Mesodermal cell (in vitro differentiated cells): ENCODE measurements at regions not wholly inside any gene's neighbourhood (a gene's known extent, or its start where the extent isn't known, plus 50 kb on each side); places are given as distances from the start of the nearest gene placed in this dataset.

ENCODE experiments used
- H3K27ac ChIP-seq: 2 replicates; pipeline ENCODE4 v1.7.0; 2013; ENCODE audit warnings: mild to moderate bottlenecking, low read depth, low read length, moderate library complexity; ENCODE audit not compliant: severe bottlenecking
- H3K36me3 ChIP-seq: 2 replicates; pipeline ENCODE4 v1.7.1; 2013; ENCODE audit warnings: mild to moderate bottlenecking, low read length, moderate library complexity; ENCODE audit not compliant: control insufficient read depth, insufficient read depth
- H3K4me1 ChIP-seq: one replicate; pipeline ENCODE4 v1.7.1; 2013; ENCODE audit warnings: mild to moderate bottlenecking, low read length; ENCODE audit not compliant: insufficient read depth, control insufficient read depth, poor library complexity, severe bottlenecking
- H3K4me3 ChIP-seq: 2 replicates; pipeline ENCODE4 v1.7.0; 2013; ENCODE audit warnings: low read length, control low read depth, mild to moderate bottlenecking; ENCODE audit not compliant: insufficient read depth, poor library complexity, severe bottlenecking; ENCODE audit errors: extremely low read depth
- H3K9me3 ChIP-seq: 2 replicates; pipeline ENCODE4 v1.7.1; 2013; ENCODE audit warnings: mild to moderate bottlenecking, low read length, moderate library complexity; ENCODE audit not compliant: control insufficient read depth
- whole genome bisulfite sequencing, 2 experiments: methylation state at CpG; one replicate each; pipeline ENCODE4 v1.1.5; 2013; ENCODE audit warnings: missing lambda C conversion rate in 2 of 2; ENCODE audit not compliant: insufficient coverage in 2 of 2; 5-methylcytosine and 5-hydroxymethylcytosine counted together

DNA sequence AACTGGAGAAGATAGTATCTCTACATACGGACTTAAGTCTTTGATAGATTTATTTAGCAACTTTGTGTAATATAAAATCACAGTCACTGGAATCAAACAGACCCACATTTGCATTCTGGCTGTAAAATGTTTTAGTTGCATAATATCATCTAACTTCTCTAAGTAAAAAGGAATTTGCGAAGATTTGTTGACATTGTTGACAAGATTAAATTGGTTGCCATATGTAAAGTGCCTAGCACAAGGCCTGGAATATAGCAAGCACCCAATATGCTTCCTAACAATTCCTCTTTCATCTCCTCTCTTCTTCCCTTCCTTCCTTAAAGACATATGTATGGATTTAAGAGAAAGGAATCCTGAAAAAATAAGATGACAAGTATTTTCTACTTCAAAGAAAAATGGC lies 295.4 kb upstream of the PPFIA2 start:
- WGBS, 2 experiments = no CpG with 5 or more reads among the region's 2 CpGs
- H3K4me3 ChIP-seq = no peak overlapping the region
- no peak overlapping the region for H3K27ac ChIP-seq
- peaks cover 4% of the 10 kb centered on the region for H3K4me1 ChIP-seq
- H3K36me3 ChIP-seq = no peaks in the 10 kb centered on the region
- H3K9me3 ChIP-seq = no peaks in the 10 kb centered on the region

DNA sequence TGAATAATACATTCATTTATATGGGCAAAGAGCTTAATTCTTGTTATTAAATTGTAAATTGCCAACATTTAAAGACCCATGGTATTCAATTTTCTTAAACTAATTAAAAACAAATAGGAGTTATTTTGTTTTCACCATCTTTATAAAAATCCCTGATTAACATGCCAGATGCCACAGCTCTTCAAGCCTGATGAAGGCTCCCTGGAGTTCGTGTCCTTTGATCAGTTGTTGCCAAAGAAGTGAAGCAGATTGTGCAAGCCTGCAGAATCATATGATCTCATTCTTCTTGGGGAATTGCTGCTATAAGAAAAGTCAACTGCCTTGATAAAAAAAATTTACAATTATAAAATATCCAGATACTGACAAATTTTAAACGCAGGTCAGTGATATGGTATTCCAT lies 288.3 kb upstream of the PPFIA2 start:
- Histone ChIP-seq H3K4me3 (no peak overlapping the region), H3K27ac (no peak overlapping the region), H3K4me1 (no peaks in the 10 kb centered on the region), H3K9me3 (no peaks in the 10 kb centered on the region), H3K36me3 (no peaks in the 10 kb centered on the region)
- 80% methylated on average over 1 of the region's 2 CpGs; no CpG with 5 or more reads in 1 of the 2 experiments for WGBS, 2 experiments

DNA sequence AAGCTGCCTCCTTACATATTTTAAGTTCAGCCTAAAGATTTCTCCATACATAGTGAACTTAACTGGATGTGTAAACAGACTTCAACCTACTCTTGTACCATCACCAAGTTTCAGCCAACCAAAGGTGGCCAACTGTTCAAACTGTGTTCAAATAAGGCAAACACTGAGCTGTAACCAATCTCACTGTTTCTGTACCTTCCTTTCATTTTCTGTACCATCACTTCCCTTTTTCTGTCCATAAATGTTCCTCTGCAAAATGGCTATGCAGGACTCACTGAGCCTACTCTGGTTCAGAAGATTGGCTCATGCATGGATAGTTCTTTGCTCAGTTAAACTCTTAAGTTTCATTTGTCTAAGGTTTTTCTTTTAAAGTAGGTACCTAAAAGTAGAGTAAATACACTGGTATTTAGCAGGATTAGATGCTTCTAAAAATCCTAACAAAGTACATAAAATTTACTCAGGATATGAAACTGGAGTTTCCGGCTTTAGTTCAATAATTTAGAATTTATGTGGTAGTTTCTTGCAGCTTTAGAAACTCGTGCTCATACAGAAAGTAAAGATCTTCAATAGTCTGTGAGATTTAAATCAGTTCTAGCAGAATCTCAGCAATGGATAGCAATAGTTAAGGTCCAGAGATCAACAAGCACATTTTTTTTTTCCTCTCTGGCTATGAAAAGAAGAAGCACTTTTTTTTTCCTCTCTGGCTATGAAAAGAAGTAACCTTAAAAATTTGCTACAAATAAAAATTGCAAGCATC lies 282.0 kb upstream of the PPFIA2 start:
- WGBS, 2 experiments = no CpG with 5 or more reads among the region's 2 CpGs
- no peaks in the 10 kb centered on the region for H3K4me1 ChIP-seq

DNA sequence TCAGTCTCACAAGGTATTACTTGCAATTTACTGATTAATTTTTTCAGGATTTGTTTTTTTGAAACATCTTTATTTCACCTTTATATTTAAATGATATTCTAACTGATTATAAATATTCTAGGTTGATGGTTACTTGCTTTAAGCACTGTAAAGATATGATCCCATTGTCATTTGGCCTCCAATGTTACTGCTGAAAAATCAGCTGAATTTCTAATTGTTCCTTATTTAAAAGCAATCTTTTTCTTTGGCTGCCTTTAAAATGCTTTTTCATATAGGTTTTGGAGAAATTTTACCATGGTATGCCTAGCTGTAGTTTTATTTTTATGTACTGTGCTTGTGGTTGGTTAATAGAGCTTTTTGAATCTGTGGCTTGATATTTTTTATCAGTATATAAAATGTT lies 275.6 kb upstream of the PPFIA2 start:
- Histone ChIP-seq H3K4me3 (no peak overlapping the region), H3K36me3 (no peaks in the 10 kb centered on the region), H3K9me3 (no peaks in the 10 kb centered on the region), H3K4me1 (no peaks in the 10 kb centered on the region), H3K27ac (no peak overlapping the region)

More for the DNA sequence above, 282.0 kb upstream of the PPFIA2 start:
- Histone ChIP-seq H3K36me3 (no peaks in the 10 kb centered on the region), H3K9me3 (no peaks in the 10 kb centered on the region), H3K27ac (no peak overlapping the region), H3K4me3 (no peak overlapping the region)

DNA sequence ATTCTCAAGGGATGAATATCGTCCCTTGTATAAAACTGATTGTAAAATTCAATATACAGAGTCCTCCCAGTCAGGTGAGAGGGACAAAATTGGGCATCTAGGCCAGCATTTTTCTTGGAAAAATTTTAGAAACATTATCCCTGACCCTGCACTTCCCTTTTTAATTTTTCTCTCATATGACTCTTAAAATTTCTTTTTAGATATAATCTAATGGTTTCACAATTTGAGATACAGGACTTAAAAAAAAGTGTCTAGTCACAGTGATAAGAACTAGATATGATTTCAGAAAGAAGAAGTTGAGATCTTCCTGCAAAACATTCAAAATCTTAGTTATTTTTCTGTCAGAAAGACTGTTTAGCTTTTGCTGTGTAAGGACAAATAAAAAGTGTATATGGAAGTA lies 270.8 kb upstream of the PPFIA2 start:
- no CpG with 5 or more reads among the region's 1 CpG for WGBS, 2 experiments
- Histone ChIP-seq H3K9me3 (no peaks in the 10 kb centered on the region), H3K27ac (no peak overlapping the region), H3K36me3 (no peaks in the 10 kb centered on the region), H3K4me1 (no peaks in the 10 kb centered on the region), H3K4me3 (no peak overlapping the region)

DNA sequence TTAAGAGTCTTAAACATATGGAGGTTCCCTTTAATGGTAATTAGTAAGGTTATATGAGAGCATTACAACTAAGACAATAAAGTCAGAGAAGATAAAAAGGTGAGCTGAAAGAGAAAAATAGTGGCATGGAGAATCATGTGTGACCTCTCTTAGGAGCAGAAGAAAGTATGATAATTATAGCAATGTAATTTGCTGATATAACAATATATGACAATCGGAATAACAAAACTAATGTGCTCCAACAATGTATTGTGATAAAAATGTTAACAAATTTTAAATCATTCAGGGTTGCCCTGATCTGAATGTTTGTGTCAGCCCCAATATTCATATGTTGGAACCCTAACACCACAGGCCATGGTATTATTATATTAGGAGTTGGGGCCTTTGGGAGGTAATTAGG lies 269.6 kb upstream of the PPFIA2 start:
- no peaks in the 10 kb centered on the region for H3K36me3 ChIP-seq
- WGBS, 2 experiments = no CpG with 5 or more reads among the region's 1 CpG
- H3K4me3 ChIP-seq = no peak overlapping the region

DNA sequence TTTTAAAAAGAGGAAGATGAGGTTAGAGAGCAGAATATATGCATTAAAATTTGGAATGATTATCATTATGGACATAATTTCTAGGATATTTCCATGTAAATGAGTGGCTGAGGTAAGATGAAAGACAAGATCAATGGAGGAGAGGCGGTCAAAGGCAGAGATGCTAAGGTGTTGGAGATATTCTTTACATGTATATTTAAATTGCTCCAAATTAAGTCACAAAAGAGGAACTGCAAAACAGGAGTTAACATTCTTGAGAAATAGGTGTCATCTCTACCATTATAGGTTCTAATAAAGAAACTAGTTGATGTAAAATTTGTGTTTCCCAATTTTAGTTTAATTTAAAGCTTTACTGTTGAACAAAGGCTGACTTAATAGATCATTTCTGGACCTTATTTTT lies 268.5 kb upstream of the PPFIA2 start:
- H3K9me3 ChIP-seq = no peaks in the 10 kb centered on the region
- H3K36me3 ChIP-seq = no peaks in the 10 kb centered on the region
- no CpG with 5 or more reads among the region's 1 CpG for WGBS, 2 experiments
- H3K4me1 ChIP-seq = no peaks in the 10 kb centered on the region
- H3K4me3 ChIP-seq = no peak overlapping the region
- H3K27ac ChIP-seq = no peak overlapping the region

More for the DNA sequence above, 269.6 kb upstream of the PPFIA2 start:
- Histone ChIP-seq H3K27ac (no peak overlapping the region), H3K4me1 (no peaks in the 10 kb centered on the region), H3K9me3 (no peaks in the 10 kb centered on the region)

DNA sequence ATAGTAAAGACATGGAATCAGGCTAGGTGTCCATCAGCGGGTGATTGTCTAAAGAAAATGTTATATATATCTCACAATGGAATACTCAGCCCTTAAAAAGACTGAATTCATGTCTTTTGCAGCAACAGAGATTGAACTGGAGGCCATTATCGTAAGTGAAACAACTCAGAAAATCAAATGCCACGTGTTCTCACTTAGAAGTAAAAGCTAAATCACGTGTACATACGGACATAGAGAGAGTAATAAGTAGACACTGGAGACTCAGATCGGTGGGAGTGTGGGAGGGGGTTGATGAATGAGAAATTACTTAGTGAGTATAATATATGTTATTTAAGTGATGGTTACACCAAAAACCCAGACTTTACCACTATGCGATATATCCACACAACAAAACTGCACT lies 266.3 kb upstream of the PPFIA2 start:
- Histone ChIP-seq H3K27ac (no peak overlapping the region), H3K4me3 (no peak overlapping the region), H3K4me1 (no peaks in the 10 kb centered on the region), H3K9me3 (no peaks in the 10 kb centered on the region), H3K36me3 (no peaks in the 10 kb centered on the region)
- 85 to 86% methylated on average over 2 to 5 of the region's 7 CpGs for WGBS, 2 experiments

DNA sequence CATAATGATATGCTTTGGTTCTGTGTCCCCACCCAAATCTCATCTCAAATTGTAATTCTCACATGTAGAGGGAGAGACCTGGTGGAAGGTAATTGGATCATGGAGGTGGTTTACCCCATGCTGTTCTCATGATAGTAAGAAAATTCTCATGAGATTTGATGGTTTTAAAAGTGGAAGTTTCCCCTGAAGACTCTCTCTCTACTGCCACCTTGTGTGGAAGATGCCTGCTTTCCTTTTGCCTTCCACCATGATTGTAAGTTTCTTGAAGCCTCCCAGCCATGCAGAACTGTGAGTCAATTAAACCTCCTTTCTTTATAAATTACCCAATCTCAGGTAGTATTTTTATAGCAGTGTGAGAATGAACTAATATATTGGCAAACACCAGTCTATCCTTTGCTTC lies 260.4 kb upstream of the PPFIA2 start:
- Histone ChIP-seq H3K4me3 (no peak overlapping the region), H3K27ac (no peak overlapping the region), H3K9me3 (no peaks in the 10 kb centered on the region), H3K36me3 (no peaks in the 10 kb centered on the region), H3K4me1 (no peaks in the 10 kb centered on the region)

DNA sequence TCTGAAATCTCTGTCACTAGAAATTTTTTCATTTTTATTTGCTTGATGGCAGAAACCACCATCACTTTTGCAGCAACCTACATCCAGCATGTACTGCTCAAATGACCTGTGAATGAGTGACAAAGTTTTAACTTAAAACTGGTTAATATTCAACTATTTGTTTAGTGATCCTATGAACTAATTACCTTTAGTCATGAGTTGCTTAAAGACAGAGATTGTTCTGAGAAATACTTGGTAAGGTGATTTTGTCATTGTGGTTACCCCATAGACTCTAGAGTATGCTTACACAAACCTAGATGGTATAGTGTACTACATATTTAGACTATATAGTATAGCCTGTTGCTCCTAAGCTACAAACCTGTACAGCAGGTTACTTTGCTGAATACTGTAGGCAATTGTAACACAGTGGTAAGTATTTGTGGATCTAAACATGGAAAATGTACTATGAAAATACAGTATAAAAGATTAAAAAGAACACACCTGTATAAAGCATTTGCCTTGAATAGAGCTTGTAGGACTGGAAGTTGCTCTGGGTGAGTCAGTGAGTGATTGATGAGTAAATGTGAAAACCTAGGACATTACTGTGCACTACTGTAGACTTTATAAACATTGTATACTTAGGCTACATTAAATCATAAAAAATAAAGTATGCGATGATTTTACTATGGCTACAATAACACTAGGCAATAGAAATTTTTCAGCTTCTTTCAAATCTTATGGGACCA lies 256.6 kb upstream of the PPFIA2 start:
- H3K36me3 ChIP-seq = no peaks in the 10 kb centered on the region
- H3K27ac ChIP-seq = no peak overlapping the region
- no peak overlapping the region for H3K4me3 ChIP-seq
- no peaks in the 10 kb centered on the region for H3K9me3 ChIP-seq
- no peaks in the 10 kb centered on the region for H3K4me1 ChIP-seq
- WGBS, 2 experiments = no CpG with 5 or more reads among the region's 1 CpG

DNA sequence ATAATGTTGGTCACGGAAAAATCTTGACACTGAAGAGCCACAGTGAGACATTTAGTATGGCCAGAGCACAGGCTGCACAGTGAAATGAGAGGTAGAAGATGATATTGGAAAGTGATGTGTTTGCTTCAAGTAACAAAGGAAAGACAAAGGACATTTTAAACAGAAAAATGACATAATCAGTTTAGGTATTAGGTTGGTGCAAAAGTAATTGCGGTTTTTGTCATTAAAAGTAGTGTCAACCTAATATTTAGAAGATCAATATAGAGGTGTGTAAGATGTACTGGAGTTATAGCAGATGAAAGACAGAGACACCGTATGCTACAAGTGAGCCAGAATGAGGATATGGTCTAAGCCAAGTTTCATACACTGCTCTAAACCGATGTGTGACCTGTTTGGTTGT lies 253.0 kb upstream of the PPFIA2 start:
- Histone ChIP-seq H3K27ac (no peak overlapping the region), H3K9me3 (no peaks in the 10 kb centered on the region), H3K4me1 (no peaks in the 10 kb centered on the region), H3K36me3 (no peaks in the 10 kb centered on the region), H3K4me3 (no peak overlapping the region)
- WGBS, 2 experiments = 83 to 91% methylated on average over 3 of the region's 4 CpGs
